GM13977 (cell line): ENCODE measurements at regions not wholly inside any gene's neighbourhood (a gene's known extent, or its start where the extent isn't known, plus 50 kb on each side); places are given as distances from the start of the nearest gene placed in this dataset.

Experiments
- DNase-seq: peaks from one replicate; pipeline ENCODE4 v3.0.0; 2012; ENCODE audit warnings: low spot score
- CTCF ChIP-seq: IDR thresholded peaks from 2 replicates; pipeline ENCODE4 v1.5.1; 2012; ENCODE audit warnings: mild to moderate bottlenecking, control low read depth; ENCODE audit not compliant: insufficient read depth; ENCODE audit errors: extremely low read depth, missing control alignments
- in situ Hi-C: fragments of 300-500 bp; cut with MboI; formaldehyde crosslinking; loops from one replicate; pipeline ENCODE4 v1.12.0; 2022; ENCODE audit warnings: low sequenced_read_pairs, low pct_unique_long_range_greater_than_20kb, mixed read lengths, inconsistent platforms; ENCODE audit not compliant: unreplicated experiment

- TF ChIP-seq CTCF = no peak
- in situ Hi-C loops = no loop called here
- DNase-seq = no peak
These were observed 113.3 kb downstream of the PPP1R2C start for GRCh38 chrX:42664680-42665079.

- TF ChIP-seq CTCF = no peak
- DNase-seq = no peak
- in situ Hi-C loops = no loop called here
These were observed 149.5 kb downstream of the PPP1R2C start for GRCh38 chrX:42628471-42628870.

GRCh38 chrX:42627891-42628290, 150.1 kb downstream of the PPP1R2C start:
- TF ChIP-seq CTCF = no peak
- in situ Hi-C loops = no loop called here
- no peak for DNase-seq

GRCh38 chrX:42624524-42624923, 153.4 kb downstream of the PPP1R2C start:
- in situ Hi-C loops = no loop called here
- TF ChIP-seq CTCF = no peak
- DNase-seq = no peak

GRCh38 chrX:42619068-42619467, 158.9 kb downstream of the PPP1R2C start:
- no peak for TF ChIP-seq CTCF
- no peak for DNase-seq
- in situ Hi-C loops = no loop called here

DNA sequence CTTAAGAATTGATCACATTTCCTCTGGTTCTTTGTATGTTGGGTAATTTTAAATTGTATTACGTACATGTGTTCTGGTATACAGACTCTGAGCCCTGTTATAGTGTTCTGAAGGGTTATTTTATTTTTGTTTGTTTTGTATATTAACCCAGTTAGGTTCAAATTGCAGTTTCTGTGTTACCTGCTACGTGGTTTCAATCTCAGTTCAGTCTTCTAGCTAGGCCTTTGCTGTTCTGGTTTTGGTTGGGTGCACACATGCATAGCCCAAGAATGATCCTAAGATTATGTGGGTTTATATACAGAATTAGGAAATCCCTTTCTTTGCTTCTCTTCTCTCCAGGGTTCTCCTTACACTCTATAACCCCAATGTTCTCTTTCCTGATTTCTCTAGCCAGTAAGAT, 161.0 kb downstream of the PPP1R2C start:
- TF ChIP-seq CTCF = no peak
- DNase-seq = no peak
- in situ Hi-C loops = no loop called here

DNA sequence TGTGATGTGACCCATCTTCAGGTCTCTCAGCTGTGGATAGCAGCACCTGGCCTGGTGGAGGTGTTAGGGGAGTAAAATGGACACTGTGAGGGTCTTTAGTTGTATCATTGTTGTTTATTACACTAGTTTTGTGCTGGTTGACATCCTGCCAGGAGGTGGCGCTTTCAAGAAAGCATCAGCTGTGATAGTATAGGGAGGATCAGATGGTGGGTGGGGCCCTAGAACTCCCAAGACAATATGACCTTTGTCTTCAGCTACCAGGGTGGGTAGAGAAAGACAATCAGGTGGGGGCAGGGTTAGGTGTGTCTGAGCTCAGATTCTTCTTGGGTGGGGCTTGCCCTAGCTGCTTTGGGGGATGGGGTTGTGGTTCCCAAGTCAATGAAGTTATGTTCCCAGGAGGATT, 162.8 kb downstream of the PPP1R2C start:
- DNase-seq = no peak
- peak; percentile 43 for TF ChIP-seq CTCF
- in situ Hi-C loops = no loop called here
